ENCODE measurements at regions not wholly inside any gene's neighbourhood (a gene's known extent, or its start where the extent isn't known, plus 50 kb on each side); places are given as distances from the start of the nearest gene placed in this dataset.

GRCh38 chr13:78035500-78035899 is 116.9 kb upstream of the EDNRB start:
- TF ChIP-seq CTCF (IDR thresholded peaks at IDR 0.05; ENCODE audit: low read depth, low read length) = no peak
- no peak for TF ChIP-seq EZH2phosphoT487 (IDR thresholded peaks at IDR 0.05; ENCODE audit: low read depth)
